H1 (cell line): ENCODE measurements at regions not wholly inside any gene's neighbourhood (a gene's known extent, or its start where the extent isn't known, plus 50 kb on each side); places are given as distances from the start of the nearest gene placed in this dataset.

Experiments
- BRCA1 ChIP-seq: IDR thresholded peaks from 2 replicates; pipeline ENCODE4 v1.6.1; 2012; ENCODE audit warnings: low read depth, low read length, improper control_type of control experiment
- CBX5 ChIP-seq: fragments of 300-800, 300-1000 bp; sonication (generic); IDR thresholded peaks from 2 replicates; pipeline ENCODE4 v1.7.1; 2016; ENCODE audit warnings: antibody characterized with exemption, low read length, low read depth
- CEBPB ChIP-seq: IDR thresholded peaks from 2 replicates; pipeline ENCODE4 v1.6.1; 2012; ENCODE audit warnings: low read depth, low read length
- CTCF ChIP-seq, 3 experiments: IDR thresholded peaks; 1 replicate in 2 of 3; 2 replicates in 1 of 3; pipeline versions ENCODE4 v1.5.1 to v1.6.1; 2011; ENCODE audit warnings: low read length in 3 of 3, mild to moderate bottlenecking in 3 of 3, inconsistent platforms in 2 of 3, low read depth in 1 of 3, moderate library complexity in 1 of 3; ENCODE audit not compliant: insufficient read depth in 1 of 3; ENCODE audit errors: control extremely low read depth in 1 of 3
- FOSL1 ChIP-seq: IDR thresholded peaks from 2 replicates; pipeline ENCODE4 v1.6.1; 2011; ENCODE audit warnings: mild to moderate bottlenecking, low read depth, low read length, moderate library complexity; ENCODE audit not compliant: insufficient read depth
- MAFK ChIP-seq: IDR thresholded peaks from 2 replicates; pipeline ENCODE4 v1.6.1; 2012; ENCODE audit warnings: low read depth, mild to moderate bottlenecking, improper control_type of control experiment, low read length
- NRF1 ChIP-seq: IDR thresholded peaks from 2 replicates; pipeline ENCODE4 v1.6.1; 2011; ENCODE audit warnings: mild to moderate bottlenecking, low read depth, low read length, improper control_type of control experiment
- POLR2A ChIP-seq, 2 experiments: IDR thresholded peaks; 1 replicate in 1 of 2; 2 replicates in 1 of 2; pipeline ENCODE4 v1.6.1; 2011; ENCODE audit warnings: low read depth in 2 of 2, low read length in 2 of 2, mild to moderate bottlenecking in 2 of 2; ENCODE audit errors: control extremely low read depth in 1 of 2
- ZNF274 ChIP-seq: IDR thresholded peaks from 2 replicates; pipeline ENCODE4 v1.7.0; 2012; ENCODE audit warnings: low read length, borderline replicate concordance; ENCODE audit errors: extremely low read depth
- TF ChIP-seq, protein P1 (sequence below): IDR thresholded peaks from 2 replicates; pipeline ENCODE4 v1.6.1; 2012; ENCODE audit warnings: inconsistent platforms

GRCh38 chr21:27043377-27043776, 76.5 kb upstream of the ADAMTS5 start:
- TF ChIP-seq MAFK (no peak), ZNF274 (no peak), FOSL1 (no peak), POLR2A (IDR thresholded peaks at IDR 0.05; ENCODE audit: control extremely low read depth in 1 of 2, low read depth in 2 of 2, low read length in 2 of 2) (no peak), CEBPB (no peak), CTCF (IDR thresholded peaks at IDR 0.05; ENCODE audit: control extremely low read depth in 1 of 3, insufficient read depth in 1 of 3, low read depth in 1 of 3, low read length in 3 of 3) (no peak), CBX5 (no peak), BRCA1 (no peak), NRF1 (no peak)
- TF ChIP-seq, protein P1, sequence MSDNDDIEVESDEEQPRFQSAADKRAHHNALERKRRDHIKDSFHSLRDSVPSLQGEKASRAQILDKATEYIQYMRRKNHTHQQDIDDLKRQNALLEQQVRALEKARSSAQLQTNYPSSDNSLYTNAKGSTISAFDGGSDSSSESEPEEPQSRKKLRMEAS: no peak
